GM18873 (cell line): ENCODE measurements at regions not wholly inside any gene's neighbourhood (a gene's known extent, or its start where the extent isn't known, plus 50 kb on each side); places are given as distances from the start of the nearest gene placed in this dataset.
"Not testable (repeated sequence)": the region's sequence is repeated elsewhere in the genome, so short reads cannot be mapped to it uniquely, and the experiment has no call there.

Experiments used
- ATAC-seq: cut with Tn5 transposase; IDR thresholded peaks from one replicate; pipeline ENCODE4 v1.9.1; 2021; ENCODE audit warnings: mild to moderate bottlenecking, moderate library complexity, moderate number of reproducible peaks; ENCODE audit not compliant: unreplicated experiment, low FRiP score

GRCh38 chr4:132809298-132810032, 339.6 kb upstream of the PCDH10 start:
- ATAC-seq, result no peak

- not testable (repeated sequence) for ATAC-seq
Measured at GRCh38 chr4:132813061-132813460, 336.0 kb upstream of the PCDH10 start.

- ATAC-seq, result no peak
Measured at GRCh38 chr4:132818091-132818490, 331.0 kb upstream of the PCDH10 start.

GRCh38 chr4:132823419-132823818, 325.7 kb upstream of the PCDH10 start:
- ATAC-seq, result no peak

GRCh38 chr4:132824761-132825160, 324.3 kb upstream of the PCDH10 start:
- ATAC-seq, result no peak

- no peak for ATAC-seq
Measured at GRCh38 chr4:132827522-132827921, 321.6 kb upstream of the PCDH10 start.

- ATAC-seq, result no peak
Measured at GRCh38 chr4:132838244-132838643, 310.9 kb upstream of the PCDH10 start.

GRCh38 chr4:132839070-132839469, 310.0 kb upstream of the PCDH10 start:
- no peak for ATAC-seq

GRCh38 chr4:132859929-132860328, 289.2 kb upstream of the PCDH10 start:
- no peak for ATAC-seq

GRCh38 chr4:132860976-132861375, 288.1 kb upstream of the PCDH10 start:
- no peak for ATAC-seq

- no peak for ATAC-seq
Measured at GRCh38 chr4:132863619-132864018, 285.5 kb upstream of the PCDH10 start.

- ATAC-seq, result no peak
Measured at GRCh38 chr4:132865458-132865857, 283.6 kb upstream of the PCDH10 start.

GRCh38 chr4:132865922-132866321, 283.2 kb upstream of the PCDH10 start:
- ATAC-seq, result no peak

GRCh38 chr4:132866616-132867015, 282.5 kb upstream of the PCDH10 start:
- ATAC-seq, result no peak

- ATAC-seq, result no peak
Measured at GRCh38 chr4:132893787-132894186, 255.3 kb upstream of the PCDH10 start.

GRCh38 chr4:132901224-132901623, 247.9 kb upstream of the PCDH10 start:
- no peak for ATAC-seq

GRCh38 chr4:132910229-132910748, 238.8 kb upstream of the PCDH10 start:
- ATAC-seq, result no peak

GRCh38 chr4:132918096-132918495, 231.0 kb upstream of the PCDH10 start:
- no peak for ATAC-seq

GRCh38 chr4:132923516-132923915, 225.6 kb upstream of the PCDH10 start:
- no peak for ATAC-seq

GRCh38 chr4:132934911-132935310, 214.2 kb upstream of the PCDH10 start:
- no peak for ATAC-seq

GRCh38 chr4:132955146-132955545, 193.9 kb upstream of the PCDH10 start:
- ATAC-seq, result no peak

GRCh38 chr4:132956962-132957361, 192.1 kb upstream of the PCDH10 start:
- no peak for ATAC-seq
